GM21381 (cell line): ENCODE measurements at regions not wholly inside any gene's neighbourhood (a gene's known extent, or its start where the extent isn't known, plus 50 kb on each side); places are given as distances from the start of the nearest gene placed in this dataset.
"Not testable (repeated sequence)": the region's sequence is repeated elsewhere in the genome, so short reads cannot be mapped to it uniquely, and the experiment has no call there.

Experiments used
- ATAC-seq: cut with Tn5 transposase; IDR thresholded peaks from one replicate; pipeline ENCODE4 v1.9.1; 2021; ENCODE audit warnings: mild to moderate bottlenecking, moderate library complexity; ENCODE audit not compliant: unreplicated experiment

DNA sequence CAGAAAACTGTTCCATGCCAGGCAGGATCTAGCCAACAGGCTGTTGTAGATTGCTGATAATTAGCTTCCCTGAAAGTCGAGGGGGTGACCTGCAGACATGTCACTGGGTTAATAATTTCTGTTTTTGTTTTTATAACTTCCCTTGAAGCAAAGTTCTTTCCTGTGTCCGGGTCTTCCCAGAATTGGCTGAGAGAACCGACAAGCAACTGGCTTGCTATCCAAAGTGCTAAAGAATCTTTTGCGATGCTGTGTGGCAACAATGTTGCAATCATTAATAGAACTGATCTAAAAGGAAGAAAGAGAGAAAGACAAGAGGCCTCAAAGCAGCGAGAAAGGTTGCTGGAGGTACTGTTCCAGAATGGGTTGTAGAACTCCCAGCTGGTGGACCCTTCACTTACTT, 132.1 kb upstream of the DPP6 start:
- ATAC-seq, result no peak

GRCh38 chr7:153920897-153921296, 131.3 kb upstream of the DPP6 start:
- no peak for ATAC-seq

DNA sequence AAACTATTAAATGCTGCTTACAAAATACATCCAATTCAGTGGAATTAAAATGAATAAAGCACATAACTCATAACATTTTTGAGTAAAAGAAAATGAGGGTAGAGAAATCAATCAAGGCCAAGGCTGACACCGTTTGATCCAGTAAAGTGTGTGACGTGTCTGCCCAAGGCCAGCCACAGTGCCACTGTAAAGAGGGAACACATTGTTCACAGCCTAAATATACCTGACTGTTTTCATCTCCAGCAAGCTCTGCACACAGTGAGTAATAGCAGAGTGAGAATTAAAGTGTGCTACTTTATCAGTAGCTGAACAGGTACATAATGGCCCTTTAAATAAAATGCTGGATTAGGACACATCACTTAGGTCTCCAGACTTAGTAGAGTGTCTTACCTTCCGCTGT, 130.8 kb upstream of the DPP6 start:
- ATAC-seq, result no peak

DNA sequence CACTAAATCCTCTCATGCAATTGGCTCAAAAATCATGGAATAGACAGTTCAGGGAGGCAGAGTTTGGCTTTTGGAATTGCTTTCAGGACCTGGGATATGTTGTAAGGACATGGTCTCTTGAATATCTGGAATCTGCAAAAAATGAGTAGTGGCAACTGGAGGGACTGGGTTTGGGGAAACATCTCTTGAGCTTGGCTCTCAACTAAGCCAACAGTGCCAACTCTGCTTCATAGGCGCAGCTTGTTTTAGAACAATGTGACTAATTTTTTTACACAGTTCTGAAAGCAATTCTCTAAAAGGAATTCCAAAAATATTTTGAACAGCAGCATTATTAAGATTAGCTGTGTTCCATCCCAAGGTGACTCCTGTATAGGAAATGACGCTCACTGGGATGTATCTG, 121.5 kb upstream of the DPP6 start:
- no peak for ATAC-seq

DNA sequence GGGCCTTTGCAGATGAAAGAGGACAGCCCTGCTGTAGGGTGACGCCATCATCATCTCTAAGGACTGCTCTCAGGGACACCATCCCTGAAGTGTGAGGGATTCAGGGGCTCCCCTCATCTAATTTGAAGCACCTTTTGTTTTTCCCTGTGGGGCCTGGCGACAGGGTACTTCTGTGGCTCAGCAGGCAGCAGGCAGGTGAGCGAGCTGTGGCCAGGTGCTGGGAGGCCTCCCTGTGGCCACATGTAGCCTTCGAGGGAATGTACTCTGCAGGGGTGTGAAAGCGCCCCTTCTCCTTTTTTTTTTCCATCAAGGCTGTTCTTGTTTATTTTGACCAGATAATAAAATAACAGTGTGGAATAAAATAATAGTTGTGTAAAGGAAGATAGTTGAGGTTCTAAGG, 118.2 kb upstream of the DPP6 start:
- ATAC-seq, result no peak

DNA sequence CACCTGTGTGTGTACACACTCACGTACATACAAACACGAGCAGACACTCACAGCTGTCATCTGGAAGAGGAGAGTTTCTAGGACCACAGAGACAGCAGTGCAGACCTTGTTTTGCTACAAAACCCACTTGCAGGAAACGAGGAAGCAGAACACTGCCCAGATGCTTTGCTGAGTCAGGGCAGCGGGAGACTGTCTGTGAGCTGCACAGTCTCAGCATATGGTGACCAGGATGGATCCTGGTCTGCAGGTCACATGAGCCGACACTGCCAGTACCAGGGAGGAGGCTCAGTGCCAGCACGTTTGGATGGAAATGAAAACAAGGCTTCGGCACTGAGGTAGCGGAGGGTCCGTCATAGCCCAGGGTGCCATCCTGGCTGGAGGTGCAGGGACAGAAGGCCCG, 117.6 kb upstream of the DPP6 start:
- ATAC-seq, result no peak

GRCh38 chr7:153935095-153935494, 117.1 kb upstream of the DPP6 start:
- no peak for ATAC-seq

DNA sequence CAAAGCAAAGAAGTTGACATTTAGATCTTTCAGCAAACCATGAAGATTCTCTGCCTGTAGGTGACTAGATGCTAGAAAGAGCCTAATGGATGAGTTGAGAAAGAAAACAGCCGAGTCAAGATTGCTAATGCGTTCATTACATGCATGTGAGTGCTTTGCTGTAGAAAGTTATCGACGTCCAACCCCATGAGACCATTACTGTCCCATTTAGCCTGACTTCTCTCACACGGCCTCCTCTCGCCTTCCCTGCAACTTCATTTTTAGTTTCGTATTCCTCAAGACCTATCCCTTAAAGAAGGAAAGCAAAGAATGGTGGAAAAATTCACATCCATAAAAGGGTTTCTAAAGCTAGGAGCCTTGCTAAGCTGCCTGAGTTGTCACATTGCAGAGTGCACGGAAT, 113.7 kb upstream of the DPP6 start:
- no peak for ATAC-seq

DNA sequence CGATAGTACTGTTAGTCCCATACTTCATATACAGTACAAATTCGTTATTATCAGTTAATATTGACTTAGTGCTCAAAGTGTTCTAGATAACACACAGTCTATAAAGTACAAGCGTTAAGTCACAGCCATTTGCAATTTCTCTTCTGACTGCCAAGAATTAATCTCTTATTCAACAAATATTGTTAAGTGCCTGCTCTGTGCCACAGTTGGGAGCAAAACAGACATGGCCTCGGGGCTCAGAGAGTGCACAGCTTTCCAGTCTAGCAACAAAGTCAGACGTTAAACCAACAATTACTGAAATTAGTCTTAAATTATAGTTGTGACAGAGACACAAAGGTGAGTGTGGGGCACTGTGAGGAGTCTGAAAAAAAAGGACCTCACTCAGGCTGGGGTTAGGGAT, 113.0 kb upstream of the DPP6 start:
- no peak for ATAC-seq

DNA sequence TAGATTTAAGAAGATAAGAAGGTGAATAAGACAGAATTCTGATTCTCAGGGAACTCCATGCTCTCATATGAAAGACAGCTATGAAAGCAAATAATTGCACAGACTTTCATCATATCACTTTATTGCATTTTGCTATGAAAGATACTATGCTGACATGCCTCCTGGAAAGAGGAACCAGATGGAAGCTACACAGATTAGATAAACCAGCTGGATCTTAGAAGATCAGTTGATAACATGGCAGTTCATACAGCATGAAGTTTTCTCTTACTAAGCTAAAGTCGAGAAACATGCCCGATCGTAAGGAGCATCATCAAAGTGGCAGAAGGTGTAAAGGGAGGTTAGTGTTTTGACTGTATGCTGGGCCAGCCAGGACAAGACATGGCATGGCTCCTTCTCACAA, 112.5 kb upstream of the DPP6 start:
- ATAC-seq, result no peak

DNA sequence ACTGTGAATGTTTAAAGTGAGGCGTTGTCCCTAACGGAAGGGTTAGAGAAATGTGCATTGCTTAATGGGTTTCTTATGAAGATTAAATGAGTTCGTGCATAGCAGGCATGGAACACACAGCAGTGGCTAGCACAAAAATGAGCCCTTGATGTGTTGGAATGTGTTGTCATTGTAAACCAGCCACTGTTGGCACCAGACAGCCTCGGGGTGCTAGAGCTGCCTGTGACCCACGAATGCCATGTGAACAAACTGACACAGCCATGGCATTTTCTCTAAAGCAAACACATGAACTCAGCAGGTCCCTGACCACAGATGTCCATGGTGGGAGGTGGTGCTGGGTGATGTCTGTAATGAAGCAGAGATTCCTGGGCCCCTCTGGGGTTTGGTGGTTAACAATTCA, 111.1 kb upstream of the DPP6 start:
- no peak for ATAC-seq

DNA sequence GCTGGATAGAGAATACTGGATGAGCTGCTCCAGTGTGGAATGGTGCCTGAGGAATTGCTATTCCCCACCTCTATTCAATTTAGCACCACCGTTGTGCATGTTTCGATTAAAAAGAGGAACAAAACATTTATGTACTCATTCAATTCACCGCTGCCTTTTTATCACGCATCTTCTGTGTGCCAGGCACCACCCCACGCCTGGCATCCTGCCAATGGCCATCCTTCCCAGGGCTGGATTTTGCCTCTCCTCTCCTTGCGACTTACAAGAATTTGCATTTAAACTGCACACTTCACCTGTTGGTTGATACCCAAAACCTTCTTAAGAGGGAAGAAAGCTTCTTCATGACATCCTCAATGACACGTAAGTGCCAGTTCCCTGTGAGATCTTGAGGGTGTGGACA, 110.2 kb upstream of the DPP6 start:
- ATAC-seq, result no peak

DNA sequence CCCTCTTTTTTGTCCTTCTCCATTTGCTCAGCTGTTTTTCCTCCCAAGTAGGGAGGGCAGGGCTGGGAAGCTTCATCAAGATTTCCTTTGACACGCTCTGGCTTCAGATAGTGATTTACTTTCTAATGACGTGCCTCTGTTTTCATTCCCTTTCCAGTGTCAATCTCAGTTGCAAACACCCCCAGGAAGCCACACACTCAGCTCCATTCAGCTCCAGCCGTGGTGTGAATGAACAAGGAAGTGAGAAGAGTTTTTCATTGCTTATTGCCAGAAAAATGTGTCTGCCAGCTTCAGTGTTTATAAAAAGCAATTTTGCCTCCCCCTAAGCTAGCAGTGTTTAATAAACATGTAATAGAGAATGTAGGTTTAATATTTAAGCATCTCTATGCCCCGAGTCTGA, 108.7 kb upstream of the DPP6 start:
- ATAC-seq, result no peak

GRCh38 chr7:153943861-153944260, 108.3 kb upstream of the DPP6 start:
- no peak for ATAC-seq

DNA sequence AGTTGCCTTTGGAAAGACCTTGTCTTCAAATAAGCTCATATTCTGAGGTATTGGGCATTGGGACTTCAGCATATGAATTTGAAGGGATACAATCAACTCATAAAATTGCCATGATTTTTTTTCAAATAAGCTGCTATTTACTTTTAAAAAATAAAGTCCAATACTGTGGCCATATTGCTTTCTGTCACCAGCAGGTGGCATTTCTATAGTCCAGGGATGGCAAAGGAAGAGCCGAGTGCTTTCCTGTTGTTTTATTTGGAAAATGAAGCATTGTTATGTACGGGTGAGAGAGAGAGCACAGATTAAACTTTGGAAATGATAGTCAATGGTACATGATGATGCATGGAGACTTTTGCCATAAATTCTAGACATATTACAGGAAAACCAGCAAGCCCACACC, 104.1 kb upstream of the DPP6 start:
- no peak for ATAC-seq

DNA sequence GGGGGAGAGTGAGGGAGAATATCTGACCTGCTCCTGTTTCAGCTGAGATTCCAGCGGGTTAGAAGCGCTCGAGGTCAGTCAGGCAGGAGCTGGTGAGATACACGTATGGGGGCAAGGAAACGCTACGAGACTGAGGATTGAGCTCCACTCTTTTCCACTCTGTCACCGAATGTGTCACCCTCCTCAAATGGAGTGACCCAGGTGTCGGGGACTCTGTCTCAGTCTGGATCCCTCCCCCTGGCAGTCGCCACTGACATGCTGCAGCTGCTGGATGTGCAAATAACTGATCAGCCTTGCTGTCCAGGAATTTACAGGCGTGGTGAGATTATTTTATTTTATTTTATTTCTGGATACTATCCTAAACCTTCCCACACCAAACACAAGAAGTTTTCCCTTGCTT, 100.9 kb upstream of the DPP6 start:
- ATAC-seq, result no peak

DNA sequence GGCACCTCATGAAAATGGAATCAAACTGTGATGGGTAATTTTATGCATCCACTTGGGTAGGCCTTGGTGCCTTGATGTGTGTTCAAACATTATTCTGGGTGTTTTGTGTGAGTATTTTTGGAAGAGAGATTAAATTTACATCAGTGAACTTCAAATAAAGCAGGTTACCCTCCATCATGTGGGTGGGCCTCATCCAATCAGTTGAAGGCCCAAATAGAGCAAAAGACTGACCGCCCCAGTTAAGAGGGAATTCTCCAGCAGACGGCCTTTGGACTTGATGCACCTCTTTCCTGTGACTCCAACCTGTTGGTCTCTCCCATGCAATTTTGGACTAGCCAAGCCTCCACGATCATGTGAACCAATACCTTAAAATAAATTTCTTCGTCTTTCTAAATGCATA, 97.7 kb upstream of the DPP6 start:
- no peak for ATAC-seq

DNA sequence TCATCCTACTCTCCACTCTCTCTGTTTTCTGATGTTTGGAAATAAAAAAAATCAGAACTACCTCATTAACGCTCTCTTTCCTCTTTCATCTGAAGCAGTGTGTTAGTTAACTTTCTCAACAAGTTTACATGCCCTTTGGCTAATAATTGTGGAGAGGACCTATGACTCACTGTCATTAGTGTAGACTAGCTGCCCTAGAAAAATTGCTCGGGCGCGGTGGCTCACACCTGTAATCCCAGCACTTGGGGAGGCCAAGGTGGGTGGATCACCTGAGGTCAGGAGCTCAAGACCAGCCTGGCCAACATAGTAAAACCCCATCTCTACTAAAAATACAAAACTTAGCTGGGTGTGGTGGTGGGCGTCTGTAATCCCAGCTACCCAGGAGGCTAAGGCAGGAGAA, 94.5 kb upstream of the DPP6 start:
- ATAC-seq, result not testable (repeated sequence)

GRCh38 chr7:153958381-153958780, 93.8 kb upstream of the DPP6 start:
- ATAC-seq, result not testable (repeated sequence)

DNA sequence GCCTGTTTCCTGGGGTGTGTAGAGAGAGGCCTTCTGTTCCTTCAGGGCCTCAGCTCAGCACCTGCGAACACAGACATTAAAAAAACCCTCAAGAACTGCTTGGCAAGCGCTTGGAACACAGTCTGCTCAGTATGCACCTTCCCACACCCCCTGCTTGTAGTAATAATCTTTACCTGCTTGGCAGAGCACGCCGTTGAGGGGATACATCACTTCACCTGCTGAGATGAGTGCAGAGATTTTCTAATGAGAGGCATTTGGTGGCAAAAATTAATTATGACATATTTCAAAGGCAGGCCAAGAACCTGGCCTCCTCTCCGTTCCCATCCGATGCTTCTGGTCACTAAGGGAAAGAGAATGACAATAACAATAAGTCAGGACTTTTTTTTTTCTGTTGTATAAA, 93.4 kb upstream of the DPP6 start:
- not testable (repeated sequence) for ATAC-seq

GRCh38 chr7:153964481-153965112, 87.6 kb upstream of the DPP6 start:
- not testable (repeated sequence) for ATAC-seq

DNA sequence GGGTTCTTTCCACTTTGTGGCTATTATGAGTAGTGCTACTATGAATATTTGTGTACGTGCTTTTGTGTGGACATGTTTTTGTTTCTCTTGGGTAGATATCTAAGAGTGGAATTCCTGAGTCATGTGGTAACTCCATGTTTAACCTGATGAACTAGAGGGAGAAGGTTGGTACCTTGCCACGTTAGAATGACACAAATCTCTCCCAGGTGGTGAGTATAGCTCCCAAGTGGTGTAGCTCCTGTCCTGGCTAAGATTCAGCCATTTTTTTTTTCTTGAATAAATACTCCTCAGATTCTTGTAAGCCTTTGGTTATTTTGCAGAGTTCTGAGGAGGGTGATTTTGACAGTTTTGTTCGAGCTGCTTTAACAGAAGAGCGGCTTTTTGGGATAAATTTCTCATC, 83.2 kb upstream of the DPP6 start:
- not testable (repeated sequence) for ATAC-seq

DNA sequence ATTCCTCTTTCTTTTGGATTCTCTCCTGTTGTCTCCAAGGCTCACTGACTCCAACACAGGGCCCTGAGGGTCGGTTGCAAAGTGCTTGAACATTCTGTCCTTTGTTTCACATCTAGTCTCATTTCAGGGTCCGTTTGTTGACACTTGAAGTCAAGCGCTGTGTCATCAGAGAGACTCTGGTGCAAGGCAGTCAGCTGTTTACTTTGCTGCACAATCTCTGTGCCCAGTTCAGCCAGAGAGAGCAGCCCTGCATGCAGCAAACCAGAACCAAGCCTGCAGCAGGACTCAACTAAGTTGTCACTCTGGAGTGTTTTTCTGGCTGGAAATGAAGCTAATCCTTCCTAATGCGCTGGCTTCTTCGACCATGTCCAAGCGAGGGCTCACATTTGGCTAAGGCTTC, 77.6 kb upstream of the DPP6 start:
- not testable (repeated sequence) for ATAC-seq

DNA sequence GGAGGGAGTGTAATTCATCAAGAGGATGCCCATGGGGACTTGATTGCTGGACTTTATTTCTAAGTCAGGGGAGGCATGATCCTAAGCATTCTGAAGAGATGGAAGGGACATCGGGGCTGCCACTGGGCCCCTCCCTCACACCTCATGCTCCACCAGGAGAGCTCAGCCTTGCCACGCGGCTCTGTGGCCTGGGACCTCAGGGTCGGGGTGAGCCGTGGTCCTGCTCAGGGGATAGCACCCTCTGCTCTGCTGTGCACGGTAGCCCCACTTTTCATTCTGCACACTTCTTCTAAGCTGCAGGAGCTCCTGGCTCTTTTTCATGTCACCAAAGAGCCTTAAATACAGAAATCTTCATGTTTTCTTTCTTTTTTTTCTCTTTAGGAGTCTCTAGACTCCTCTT, 75.5 kb upstream of the DPP6 start:
- ATAC-seq, result not testable (repeated sequence)
